ENCODE measurements at regions not wholly inside any gene's neighbourhood (a gene's known extent, or its start where the extent isn't known, plus 50 kb on each side); places are given as distances from the start of the nearest gene placed in this dataset.
"Not testable (repeated sequence)": the region's sequence is repeated elsewhere in the genome, so short reads cannot be mapped to it uniquely, and the experiment has no call there.

DNA sequence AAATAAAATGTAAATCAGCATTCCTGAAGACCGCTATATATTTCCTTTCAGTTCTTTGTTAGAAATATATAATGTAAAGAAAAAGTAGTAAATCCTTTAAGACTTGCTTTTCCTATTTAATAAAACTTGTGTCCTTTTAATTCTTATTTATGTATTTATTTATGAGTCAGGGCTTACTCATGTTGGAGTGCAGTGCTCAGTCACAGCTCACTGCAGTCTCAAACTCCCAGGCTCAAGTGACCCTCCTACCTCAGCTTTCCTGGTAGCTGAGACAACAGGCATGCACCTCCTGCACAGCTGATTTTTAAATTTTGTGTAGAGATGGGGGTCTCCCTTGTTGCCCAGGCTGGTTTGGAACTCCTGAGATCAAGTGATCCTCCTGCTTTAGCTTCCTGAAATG is 724.5 kb downstream of the ANKRD7 start:
- H3K36me3 ChIP-seq (replicated peaks; ENCODE audit: control insufficient read depth, insufficient read depth, low read length): no peaks in the 10 kb centered on the region
- DNase-seq: no peak
- H3K4me3 ChIP-seq (ENCODE audit: insufficient read depth, low read depth, low read length): no peak overlapping the region
- no peaks in the 10 kb centered on the region for H3K27me3 ChIP-seq (ENCODE audit: control insufficient read depth, insufficient read depth, low read length)

DNA sequence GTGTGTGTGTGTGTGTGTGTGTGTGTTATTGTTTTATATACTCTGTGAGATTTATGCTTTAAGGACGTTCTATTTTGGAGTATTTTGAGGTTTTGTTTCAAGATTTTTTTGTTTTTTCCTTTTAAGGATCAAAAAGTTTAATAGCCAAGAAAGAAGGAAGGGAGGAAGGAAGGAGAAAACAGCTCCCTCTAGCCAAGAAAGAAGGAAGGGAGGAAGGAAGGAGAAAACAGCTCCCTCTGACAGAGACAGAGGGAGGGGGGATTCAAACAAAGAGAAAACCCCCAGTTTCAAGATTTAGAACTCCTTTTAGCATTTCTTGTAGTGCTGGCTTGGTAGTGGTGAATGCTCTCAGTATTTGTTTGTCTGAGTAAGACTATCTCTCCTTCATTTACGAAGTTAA is 731.8 kb downstream of the ANKRD7 start:
- not testable (repeated sequence) for H3K36me3 ChIP-seq (replicated peaks; ENCODE audit: control insufficient read depth, insufficient read depth, low read length); H3K4me3 ChIP-seq (ENCODE audit: insufficient read depth, low read depth, low read length); H3K27me3 ChIP-seq (ENCODE audit: control insufficient read depth, insufficient read depth, low read length); DNase-seq

DNA sequence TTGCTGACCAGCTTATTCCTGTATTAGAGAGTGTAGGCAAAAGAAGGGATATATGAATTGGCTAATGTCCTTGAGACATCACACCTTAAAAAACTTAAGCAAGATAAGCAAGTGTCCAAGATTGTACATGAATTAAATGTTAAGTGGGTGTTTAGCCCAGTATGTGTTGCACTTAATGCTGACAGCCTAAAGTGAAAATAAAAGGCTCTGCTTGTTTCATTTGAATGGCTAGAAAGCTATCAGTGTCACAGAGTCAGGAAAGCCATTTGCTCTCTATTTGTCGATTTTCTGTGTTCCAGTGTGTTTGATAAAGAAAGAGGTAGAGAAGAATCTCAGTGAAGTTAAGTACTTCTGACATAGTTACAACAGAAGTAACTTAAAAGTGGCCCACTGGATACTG is 744.9 kb downstream of the ANKRD7 start:
- Histone ChIP-seq H3K4me3 (ENCODE audit: insufficient read depth, low read depth, low read length) (no peak overlapping the region), H3K27me3 (ENCODE audit: control insufficient read depth, insufficient read depth, low read length) (no peaks in the 10 kb centered on the region), H3K36me3 (replicated peaks; ENCODE audit: control insufficient read depth, insufficient read depth, low read length) (no peaks in the 10 kb centered on the region)
- no peak for DNase-seq

GRCh38 chr7:118971706-118972105 is 747.2 kb downstream of the ANKRD7 start:
- DNase-seq: no peak
- H3K4me3 ChIP-seq (ENCODE audit: insufficient read depth, low read depth, low read length): no peak overlapping the region
- H3K27me3 ChIP-seq (ENCODE audit: control insufficient read depth, insufficient read depth, low read length): no peaks in the 10 kb centered on the region
- no peaks in the 10 kb centered on the region for H3K36me3 ChIP-seq (replicated peaks; ENCODE audit: control insufficient read depth, insufficient read depth, low read length)

GRCh38 chr7:118974836-118975235 is 750.3 kb downstream of the ANKRD7 start:
- Histone ChIP-seq H3K4me3 (ENCODE audit: insufficient read depth, low read depth, low read length) (no peak overlapping the region), H3K36me3 (replicated peaks; ENCODE audit: control insufficient read depth, insufficient read depth, low read length) (no peaks in the 10 kb centered on the region), H3K27me3 (ENCODE audit: control insufficient read depth, insufficient read depth, low read length) (no peaks in the 10 kb centered on the region)
- DNase-seq: no peak

DNA sequence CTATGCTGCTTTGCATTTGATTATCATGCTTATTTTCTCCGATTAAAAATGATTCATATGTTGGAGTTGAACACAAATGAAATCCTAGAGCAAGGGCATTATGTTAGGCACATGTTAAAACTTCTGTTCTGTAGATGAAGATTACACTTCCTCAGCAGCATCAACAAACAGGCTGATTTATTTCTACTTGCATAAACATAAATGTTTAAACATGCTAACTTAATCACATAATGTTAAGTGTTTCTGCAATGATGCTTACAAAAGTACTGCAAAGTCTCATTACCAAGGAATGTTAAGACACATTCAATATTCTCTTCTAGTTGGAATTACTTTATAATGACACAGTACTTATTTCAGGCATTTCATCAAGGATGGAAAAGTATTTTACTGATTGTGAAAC is 770.8 kb downstream of the ANKRD7 start:
- H3K4me3 ChIP-seq (ENCODE audit: insufficient read depth, low read depth, low read length): no peak overlapping the region
- no peaks in the 10 kb centered on the region for H3K36me3 ChIP-seq (replicated peaks; ENCODE audit: control insufficient read depth, insufficient read depth, low read length)
- DNase-seq: no peak
- H3K27me3 ChIP-seq (ENCODE audit: control insufficient read depth, insufficient read depth, low read length): no peaks in the 10 kb centered on the region

GRCh38 chr7:119007236-119007635 is 782.7 kb downstream of the ANKRD7 start:
- no peak overlapping the region for H3K4me3 ChIP-seq (ENCODE audit: insufficient read depth, low read depth, low read length)
- H3K36me3 ChIP-seq (replicated peaks; ENCODE audit: control insufficient read depth, insufficient read depth, low read length): no peaks in the 10 kb centered on the region
- DNase-seq: no peak
- H3K27me3 ChIP-seq (ENCODE audit: control insufficient read depth, insufficient read depth, low read length): no peaks in the 10 kb centered on the region

- no peaks in the 10 kb centered on the region for H3K27me3 ChIP-seq (ENCODE audit: control insufficient read depth, insufficient read depth, low read length)
- H3K36me3 ChIP-seq (replicated peaks; ENCODE audit: control insufficient read depth, insufficient read depth, low read length): no peaks in the 10 kb centered on the region
- DNase-seq: no peak
- H3K4me3 ChIP-seq (ENCODE audit: insufficient read depth, low read depth, low read length): no peak overlapping the region
Observed at GRCh38 chr7:119010635-119011034, 786.1 kb downstream of the ANKRD7 start.

DNA sequence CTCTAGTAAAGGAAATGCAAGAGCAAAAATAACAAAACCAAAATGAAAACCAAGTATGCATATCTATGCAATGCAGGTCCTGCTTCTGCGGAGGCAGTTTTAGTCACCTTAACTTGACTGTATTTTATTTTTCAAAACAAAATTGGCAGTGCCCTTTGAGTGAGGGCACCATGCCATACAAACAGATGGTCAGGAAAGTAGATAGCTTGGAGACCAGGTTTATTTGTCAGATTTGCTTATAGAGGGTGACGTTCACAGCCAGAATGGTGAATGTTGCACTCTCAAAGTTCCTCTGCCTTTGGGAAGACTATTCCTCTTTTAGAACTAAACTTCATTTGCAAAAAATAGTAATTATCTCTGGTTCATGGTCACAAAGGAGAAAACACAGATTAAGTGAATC is 801.9 kb downstream of the ANKRD7 start:
- H3K27me3 ChIP-seq (ENCODE audit: control insufficient read depth, insufficient read depth, low read length): no peaks in the 10 kb centered on the region
- H3K36me3 ChIP-seq (replicated peaks; ENCODE audit: control insufficient read depth, insufficient read depth, low read length): no peaks in the 10 kb centered on the region
- H3K4me3 ChIP-seq (ENCODE audit: insufficient read depth, low read depth, low read length): no peak overlapping the region
- no peak for DNase-seq

DNA sequence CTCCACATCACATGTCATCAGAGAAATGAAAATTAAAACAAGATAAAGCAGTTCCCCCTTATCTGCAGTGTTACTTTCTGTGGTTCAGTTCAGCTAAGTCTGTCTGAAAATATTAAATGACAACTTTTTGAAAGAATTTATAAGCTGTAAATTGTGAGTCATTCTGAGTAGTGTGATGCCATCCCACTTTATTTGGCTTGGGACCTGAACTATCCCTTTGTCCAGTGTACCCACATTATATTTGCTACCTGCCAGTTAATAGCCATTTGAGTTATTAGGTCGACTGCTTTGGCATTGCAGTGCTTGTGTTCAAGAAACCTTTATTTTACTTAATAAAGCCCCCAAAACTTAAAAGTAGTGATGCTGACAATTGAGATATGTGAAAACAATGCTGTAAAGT is 804.2 kb downstream of the ANKRD7 start:
- Histone ChIP-seq H3K4me3 (ENCODE audit: insufficient read depth, low read depth, low read length) (no peak overlapping the region), H3K27me3 (ENCODE audit: control insufficient read depth, insufficient read depth, low read length) (no peaks in the 10 kb centered on the region), H3K36me3 (replicated peaks; ENCODE audit: control insufficient read depth, insufficient read depth, low read length) (no peaks in the 10 kb centered on the region)
- DNase-seq: no peak

- H3K4me3 ChIP-seq (ENCODE audit: insufficient read depth, low read depth, low read length); DNase-seq; H3K27me3 ChIP-seq (ENCODE audit: control insufficient read depth, insufficient read depth, low read length); H3K36me3 ChIP-seq (replicated peaks; ENCODE audit: control insufficient read depth, insufficient read depth, low read length): not testable (repeated sequence)
Observed at GRCh38 chr7:119032136-119032535, 807.6 kb downstream of the ANKRD7 start.

DNA sequence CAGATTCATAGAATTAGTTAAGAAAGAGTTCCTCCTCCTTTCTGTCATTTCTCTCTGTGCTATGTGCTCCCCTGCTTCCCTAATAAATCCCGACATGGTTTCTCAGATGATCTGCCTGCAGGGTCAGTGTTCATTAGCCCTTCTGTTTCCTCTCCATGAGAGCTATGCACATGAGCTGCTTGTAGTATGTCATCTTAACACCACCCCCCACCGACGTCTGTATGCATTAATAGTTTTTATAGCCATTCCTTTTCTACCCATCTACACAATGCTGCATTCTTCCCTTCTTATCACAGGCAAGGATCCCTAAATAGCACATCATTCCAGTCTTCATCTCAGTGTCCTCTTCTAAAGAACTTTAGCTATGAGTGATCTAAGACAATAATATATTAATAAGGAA is 809.1 kb downstream of the ANKRD7 start:
- Histone ChIP-seq H3K4me3 (ENCODE audit: insufficient read depth, low read depth, low read length) (no peak overlapping the region), H3K27me3 (ENCODE audit: control insufficient read depth, insufficient read depth, low read length) (no peaks in the 10 kb centered on the region), H3K36me3 (replicated peaks; ENCODE audit: control insufficient read depth, insufficient read depth, low read length) (no peaks in the 10 kb centered on the region)
- DNase-seq: no peak

DNA sequence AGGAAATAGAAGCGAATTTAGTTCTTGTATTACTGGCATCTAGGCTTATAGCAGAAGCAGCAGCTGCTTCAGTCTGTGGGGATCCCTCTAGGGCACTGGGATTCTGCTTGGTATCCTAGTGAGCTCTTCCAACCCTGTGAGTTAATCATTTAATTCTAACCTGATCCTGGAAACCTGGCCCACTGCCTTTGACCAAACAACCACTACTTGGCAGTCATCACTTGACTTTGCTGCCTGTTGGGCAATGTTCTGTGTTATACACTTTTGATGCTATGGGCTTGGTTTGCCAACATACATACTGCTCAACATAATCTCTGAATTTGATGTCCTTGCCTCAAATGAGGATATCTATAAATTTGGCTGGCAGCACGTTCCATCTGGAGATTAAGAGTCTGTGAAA is 813.4 kb downstream of the ANKRD7 start:
- DNase-seq: no peak
- Histone ChIP-seq H3K36me3 (replicated peaks; ENCODE audit: control insufficient read depth, insufficient read depth, low read length) (no peaks in the 10 kb centered on the region), H3K27me3 (ENCODE audit: control insufficient read depth, insufficient read depth, low read length) (no peaks in the 10 kb centered on the region), H3K4me3 (ENCODE audit: insufficient read depth, low read depth, low read length) (no peak overlapping the region)

DNA sequence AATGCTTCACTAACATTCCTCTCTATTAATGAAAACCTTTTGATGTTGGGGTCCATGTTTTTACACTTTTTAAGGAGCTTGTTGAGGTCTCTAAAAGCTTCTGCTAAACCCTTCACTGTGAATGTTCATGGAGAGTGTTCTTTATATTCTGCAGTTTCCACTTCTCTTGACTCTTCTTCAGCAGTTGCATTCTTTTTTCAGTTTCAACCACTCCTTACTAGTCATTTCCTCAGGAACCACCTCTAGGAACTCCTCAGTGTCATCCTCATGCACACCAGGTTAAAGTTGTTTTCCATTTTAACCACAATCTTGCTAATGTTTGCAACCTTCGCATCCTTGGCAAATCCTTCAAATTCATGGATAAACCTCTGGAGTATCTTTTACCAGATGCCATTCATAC is 821.6 kb downstream of the ANKRD7 start:
- Histone ChIP-seq H3K27me3 (ENCODE audit: control insufficient read depth, insufficient read depth, low read length) (no peaks in the 10 kb centered on the region), H3K4me3 (ENCODE audit: insufficient read depth, low read depth, low read length) (no peak overlapping the region), H3K36me3 (replicated peaks; ENCODE audit: control insufficient read depth, insufficient read depth, low read length) (no peaks in the 10 kb centered on the region)
- no peak for DNase-seq

DNA sequence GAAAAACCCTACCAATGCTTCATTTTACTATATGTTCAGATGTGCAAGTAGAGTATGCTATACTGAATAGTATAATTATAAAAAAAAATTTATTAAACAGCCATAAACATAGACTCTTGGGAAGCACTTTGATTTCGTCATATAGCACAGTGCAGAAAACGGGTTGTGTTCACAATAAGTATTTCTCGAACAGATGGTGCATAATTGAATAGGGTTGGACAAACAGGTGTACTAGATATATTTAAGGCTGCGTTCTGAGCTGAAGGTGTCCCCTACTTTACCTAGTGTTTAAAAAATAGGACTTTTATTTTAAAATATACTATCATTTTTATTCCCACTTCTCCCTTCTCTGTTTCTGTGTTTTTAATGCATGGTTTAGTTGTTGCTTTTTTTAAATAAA is 841.5 kb downstream of the ANKRD7 start:
- Histone ChIP-seq H3K4me3 (ENCODE audit: insufficient read depth, low read depth, low read length) (no peak overlapping the region), H3K36me3 (replicated peaks; ENCODE audit: control insufficient read depth, insufficient read depth, low read length) (no peaks in the 10 kb centered on the region), H3K27me3 (ENCODE audit: control insufficient read depth, insufficient read depth, low read length) (no peaks in the 10 kb centered on the region)
- DNase-seq: no peak

- H3K36me3 ChIP-seq (replicated peaks; ENCODE audit: control insufficient read depth, insufficient read depth, low read length): no peaks in the 10 kb centered on the region
Observed at GRCh38 chr7:119086026-119086425, 861.5 kb downstream of the ANKRD7 start.

More at GRCh38 chr7:119086026-119086425, 861.5 kb downstream of the ANKRD7 start:
- no peaks in the 10 kb centered on the region for H3K27me3 ChIP-seq (ENCODE audit: control insufficient read depth, insufficient read depth, low read length)
- no peak for DNase-seq
- no peak overlapping the region for H3K4me3 ChIP-seq (ENCODE audit: insufficient read depth, low read depth, low read length)
